Sigmoid colon (tissue), 4 donors: ENCODE measurements at regions not wholly inside any gene's neighbourhood (a gene's known extent, or its start where the extent isn't known, plus 50 kb on each side); places are given as distances from the start of the nearest gene placed in this dataset.

Source experiments
- EP300 ChIP-seq, 4 donors: sonication (generic); formaldehyde crosslinking; IDR thresholded peaks; one replicate each; pipeline ENCODE4 v1.6.1; 2017; ENCODE audit warnings: antibody characterized with exemption in 4 of 4
- POLR2A ChIP-seq, 2 donors: fragments of 450-650 bp; IDR thresholded peaks; one replicate each; pipeline ENCODE4 v1.6.1; 2016; ENCODE audit warnings: antibody characterized with exemption in 2 of 2, mild to moderate bottlenecking in 2 of 2, moderate library complexity in 2 of 2
- POLR2AphosphoS5 ChIP-seq, 4 donors: sonication (generic); formaldehyde crosslinking; IDR thresholded peaks; one replicate each; pipeline ENCODE4 v1.6.1; 2017; ENCODE audit warnings: antibody characterized with exemption in 4 of 4
- TF ChIP-seq, protein P1 (sequence below), 4 experiments: fragments of 450-650 bp in 3 of 4; fragments of 200-600 bp in 1 of 4; IDR thresholded peaks; one replicate each; pipeline ENCODE4 v1.5.1; 2016 to 2019; ENCODE audit warnings: antibody characterized with exemption in 4 of 4, mild to moderate bottlenecking in 3 of 4, moderate library complexity in 2 of 4

DNA sequence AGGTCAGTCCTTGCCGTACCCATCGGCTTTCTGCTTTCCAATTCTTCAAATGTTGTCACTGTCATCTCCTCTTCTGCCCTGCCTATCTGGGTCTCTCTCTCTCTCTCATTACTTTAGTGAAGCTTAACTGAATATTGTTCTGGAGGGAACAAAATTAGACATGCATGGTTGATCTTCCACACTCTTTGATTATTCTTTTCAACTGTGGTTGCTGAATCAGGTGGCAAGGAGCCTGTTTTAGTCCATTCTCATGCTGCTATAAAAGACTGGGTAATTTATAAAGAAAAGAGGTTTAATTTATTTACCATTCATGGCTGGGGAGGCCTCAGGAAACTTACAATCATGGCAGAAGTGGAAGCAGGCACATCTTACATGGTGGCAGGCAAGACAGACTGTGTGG is 157.9 kb downstream of the ARL4C start:
- TF ChIP-seq EP300 (IDR thresholded peaks at IDR 0.05) (no peak), POLR2AphosphoS5 (IDR thresholded peaks at IDR 0.05) (no peak), POLR2A (IDR thresholded peaks at IDR 0.05) (no peak)
- TF ChIP-seq, protein P1, sequence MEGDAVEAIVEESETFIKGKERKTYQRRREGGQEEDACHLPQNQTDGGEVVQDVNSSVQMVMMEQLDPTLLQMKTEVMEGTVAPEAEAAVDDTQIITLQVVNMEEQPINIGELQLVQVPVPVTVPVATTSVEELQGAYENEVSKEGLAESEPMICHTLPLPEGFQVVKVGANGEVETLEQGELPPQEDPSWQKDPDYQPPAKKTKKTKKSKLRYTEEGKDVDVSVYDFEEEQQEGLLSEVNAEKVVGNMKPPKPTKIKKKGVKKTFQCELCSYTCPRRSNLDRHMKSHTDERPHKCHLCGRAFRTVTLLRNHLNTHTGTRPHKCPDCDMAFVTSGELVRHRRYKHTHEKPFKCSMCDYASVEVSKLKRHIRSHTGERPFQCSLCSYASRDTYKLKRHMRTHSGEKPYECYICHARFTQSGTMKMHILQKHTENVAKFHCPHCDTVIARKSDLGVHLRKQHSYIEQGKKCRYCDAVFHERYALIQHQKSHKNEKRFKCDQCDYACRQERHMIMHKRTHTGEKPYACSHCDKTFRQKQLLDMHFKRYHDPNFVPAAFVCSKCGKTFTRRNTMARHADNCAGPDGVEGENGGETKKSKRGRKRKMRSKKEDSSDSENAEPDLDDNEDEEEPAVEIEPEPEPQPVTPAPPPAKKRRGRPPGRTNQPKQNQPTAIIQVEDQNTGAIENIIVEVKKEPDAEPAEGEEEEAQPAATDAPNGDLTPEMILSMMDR (IDR thresholded peaks at IDR 0.05): no peak
